Endothelial cell (in vitro differentiated cells): ENCODE measurements at regions not wholly inside any gene's neighbourhood (a gene's known extent, or its start where the extent isn't known, plus 50 kb on each side); places are given as distances from the start of the nearest gene placed in this dataset.

Experiments
- DNase-seq: peaks from one replicate; pipeline ENCODE4 v3.0.0; 2021; ENCODE audit warnings: low spot score
- H3K27ac Mint-ChIP-seq: one replicate; pipeline ENCODE4 v1.8.0; 2021; ENCODE audit warnings: mixed read lengths, inconsistent platforms; ENCODE audit not compliant: unreplicated experiment
- H3K27me3 Mint-ChIP-seq: one replicate; pipeline ENCODE4 v1.8.0; 2021; ENCODE audit warnings: mild to moderate bottlenecking, moderate library complexity, mixed read lengths, inconsistent platforms; ENCODE audit not compliant: unreplicated experiment
- H3K36me3 Mint-ChIP-seq: one replicate; pipeline ENCODE4 v1.8.0; 2021; ENCODE audit warnings: mild to moderate bottlenecking, low read depth, mixed read lengths, inconsistent platforms; ENCODE audit not compliant: unreplicated experiment
- H3K4me1 Mint-ChIP-seq: one replicate; pipeline ENCODE4 v1.8.0; 2021; ENCODE audit warnings: mild to moderate bottlenecking, mixed read lengths, inconsistent platforms; ENCODE audit not compliant: unreplicated experiment
- H3K4me3 Mint-ChIP-seq: one replicate; pipeline ENCODE4 v1.8.0; 2021; ENCODE audit warnings: mild to moderate bottlenecking, mixed read lengths, inconsistent platforms; ENCODE audit not compliant: unreplicated experiment
- H3K9me3 Mint-ChIP-seq: one replicate; pipeline ENCODE4 v1.8.0; 2021; ENCODE audit warnings: mixed read lengths, inconsistent platforms; ENCODE audit not compliant: unreplicated experiment
- CTCF ChIP-seq: fragments of 200-600 bp; sonication (generic); IDR thresholded peaks from one replicate; pipeline ENCODE4 v1.5.0; 2021; ENCODE audit warnings: antibody characterized with exemption; ENCODE audit not compliant: unreplicated experiment

- Mint-ChIP-seq H3K4me3 (no peak overlapping the region), H3K27me3 (no peaks in the 10 kb centered on the region), H3K9me3 (no peaks in the 10 kb centered on the region), H3K36me3 (no peaks in the 10 kb centered on the region), H3K4me1 (no peaks in the 10 kb centered on the region), H3K27ac (no peak overlapping the region)
- TF ChIP-seq CTCF = no peak
- no peak for DNase-seq
Observed at GRCh38 chr10:33074443-33074842, 116.4 kb upstream of the ITGB1 start.

- Mint-ChIP-seq H3K27ac (no peak overlapping the region), H3K27me3 (no peaks in the 10 kb centered on the region), H3K9me3 (no peaks in the 10 kb centered on the region), H3K4me3 (no peak overlapping the region), H3K4me1 (no peaks in the 10 kb centered on the region), H3K36me3 (no peaks in the 10 kb centered on the region)
- DNase-seq = no peak
- TF ChIP-seq CTCF = no peak
Observed at GRCh38 chr10:33073641-33074415, 115.8 kb upstream of the ITGB1 start.

- peaks cover 4% of the 10 kb centered on the region for H3K27me3 Mint-ChIP-seq
Observed at GRCh38 chr10:33071857-33072256, 113.8 kb upstream of the ITGB1 start.

GRCh38 chr10:33070101-33070500 is 112.1 kb upstream of the ITGB1 start:
- H3K36me3 Mint-ChIP-seq = peaks cover 4% of the 10 kb centered on the region
- TF ChIP-seq CTCF = no peak
- no peak overlapping the region for H3K4me3 Mint-ChIP-seq
- H3K4me1 Mint-ChIP-seq = no peaks in the 10 kb centered on the region
- no peak overlapping the region for H3K27ac Mint-ChIP-seq
- no peaks in the 10 kb centered on the region for H3K9me3 Mint-ChIP-seq
- DNase-seq = no peak
- H3K27me3 Mint-ChIP-seq = peaks cover 4% of the 10 kb centered on the region

More at GRCh38 chr10:33071857-33072256, 113.8 kb upstream of the ITGB1 start:
- H3K4me1 Mint-ChIP-seq = no peaks in the 10 kb centered on the region
- H3K9me3 Mint-ChIP-seq = no peaks in the 10 kb centered on the region
- TF ChIP-seq CTCF = no peak
- DNase-seq = no peak
- H3K27ac Mint-ChIP-seq = no peak overlapping the region
- no peak overlapping the region for H3K4me3 Mint-ChIP-seq
- H3K36me3 Mint-ChIP-seq = peaks cover 4% of the 10 kb centered on the region

- no peak for DNase-seq
- Mint-ChIP-seq H3K4me3 (no peak overlapping the region), H3K4me1 (no peaks in the 10 kb centered on the region), H3K9me3 (no peaks in the 10 kb centered on the region), H3K27me3 (peaks cover 4% of the 10 kb centered on the region), H3K27ac (no peak overlapping the region), H3K36me3 (peaks cover 4% of the 10 kb centered on the region)
- TF ChIP-seq CTCF = no peak
Observed at GRCh38 chr10:33067917-33068316, 109.9 kb upstream of the ITGB1 start.
